ENCODE measurements at regions not wholly inside any gene's neighbourhood (a gene's known extent, or its start where the extent isn't known, plus 50 kb on each side); places are given as distances from the start of the nearest gene placed in this dataset.

DNA sequence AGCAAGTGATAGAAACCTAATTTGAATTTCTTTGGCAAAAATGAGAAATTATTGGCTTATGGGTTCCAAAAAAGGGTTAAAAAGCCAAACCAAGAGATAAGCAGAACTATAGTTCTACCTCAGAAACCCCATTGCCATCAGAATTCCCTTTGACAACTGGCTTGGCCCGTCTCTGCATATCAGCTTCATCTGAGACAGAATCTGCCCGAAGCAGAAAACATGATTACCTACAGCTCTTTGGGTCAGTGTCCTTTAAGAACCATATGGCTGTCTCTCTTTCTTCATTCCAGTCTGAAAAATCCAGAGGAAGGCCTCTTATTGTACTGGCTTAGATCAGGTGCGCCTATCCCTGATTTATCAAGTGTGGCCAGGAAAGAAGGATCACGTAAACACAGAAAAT, 49.8 kb upstream of the AGPS start:
- Histone ChIP-seq H3K79me2 (ENCODE audit: control insufficient read depth, insufficient read depth, low read length) (no peaks in the 10 kb centered on the region), H3K4me3 (replicated peaks in 1 of 3; ENCODE audit: insufficient read depth in 1 of 3, low read depth in 1 of 3, low read length in 3 of 3) (no peak overlapping the region), H3K36me3 (ENCODE audit: control insufficient read depth in 2 of 2, extremely low read depth in 1 of 2, insufficient read depth in 2 of 2, low read length in 2 of 2) (no peaks in the 10 kb centered on the region), H3K27ac (ENCODE audit: insufficient read depth, low read depth, low read length) (no peak overlapping the region), H3K27me3 (ENCODE audit: control insufficient read depth in 2 of 2, insufficient read depth in 2 of 2, low read length in 2 of 2) (no peaks in the 10 kb centered on the region), H3K4me1 (ENCODE audit: control insufficient read depth, extremely low read depth, insufficient read depth, low read length) (peaks cover 12% of the 10 kb centered on the region), H3K4me2 (ENCODE audit: insufficient read depth, low read length) (no peak overlapping the region), H2AFZ (ENCODE audit: low read depth, low read length) (no peak overlapping the region), H3K9ac (replicated peaks; ENCODE audit: extremely low read depth, insufficient read depth, low read length) (no peak overlapping the region), H4K20me1 (replicated peaks; ENCODE audit: control insufficient read depth, extremely low read depth, insufficient read depth, low read length) (no peaks in the 10 kb centered on the region), H3K9me3 (replicated peaks; ENCODE audit: control insufficient read depth, insufficient read depth, low read length) (no peaks in the 10 kb centered on the region), H3K9me1 (replicated peaks; ENCODE audit: control insufficient read depth, extremely low read depth, insufficient read depth, low read length) (no peaks in the 10 kb centered on the region)
- intact Hi-C loops (cut with micrococcal nuclease), result no loop called here
- FAIRE-seq (no peak), DNase-seq (ENCODE audit: low read depth, low spot score) (no peak)
- ChIA-PET POLR2A (no interaction called here), CTCF (interaction anchor here (0.7 to 2.3 kb wide), 4 partner anchors 73 to 194 kb away, joined by 3 to 6 read pairs (median 3); no protein-coding TSS in a partner anchor)
- BruUV-seq (replicated peaks), result no TSS peak
- dilution Hi-C loops (cut with MboI; ENCODE audit: extremely low pct_ligation_motif_present, low sequenced_read_pairs), result no loop called here
- TF ChIP-seq, protein P1, sequence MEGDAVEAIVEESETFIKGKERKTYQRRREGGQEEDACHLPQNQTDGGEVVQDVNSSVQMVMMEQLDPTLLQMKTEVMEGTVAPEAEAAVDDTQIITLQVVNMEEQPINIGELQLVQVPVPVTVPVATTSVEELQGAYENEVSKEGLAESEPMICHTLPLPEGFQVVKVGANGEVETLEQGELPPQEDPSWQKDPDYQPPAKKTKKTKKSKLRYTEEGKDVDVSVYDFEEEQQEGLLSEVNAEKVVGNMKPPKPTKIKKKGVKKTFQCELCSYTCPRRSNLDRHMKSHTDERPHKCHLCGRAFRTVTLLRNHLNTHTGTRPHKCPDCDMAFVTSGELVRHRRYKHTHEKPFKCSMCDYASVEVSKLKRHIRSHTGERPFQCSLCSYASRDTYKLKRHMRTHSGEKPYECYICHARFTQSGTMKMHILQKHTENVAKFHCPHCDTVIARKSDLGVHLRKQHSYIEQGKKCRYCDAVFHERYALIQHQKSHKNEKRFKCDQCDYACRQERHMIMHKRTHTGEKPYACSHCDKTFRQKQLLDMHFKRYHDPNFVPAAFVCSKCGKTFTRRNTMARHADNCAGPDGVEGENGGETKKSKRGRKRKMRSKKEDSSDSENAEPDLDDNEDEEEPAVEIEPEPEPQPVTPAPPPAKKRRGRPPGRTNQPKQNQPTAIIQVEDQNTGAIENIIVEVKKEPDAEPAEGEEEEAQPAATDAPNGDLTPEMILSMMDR (IDR thresholded peaks at IDR 0.05; ENCODE audit: extremely low read depth in 1 of 2, insufficient read depth in 1 of 2, low read depth in 1 of 2, low read length in 2 of 2), result no peak
- TF ChIP-seq JUN (IDR thresholded peaks at IDR 0.05; ENCODE audit: borderline replicate concordance, insufficient read depth, insufficient read length, low read depth) (no peak), FOS (IDR thresholded peaks at IDR 0.05; ENCODE audit: borderline replicate concordance, insufficient read depth, low read length) (no peak), POLR2AphosphoS5 (IDR thresholded peaks at IDR 0.05; ENCODE audit: insufficient read depth, low read depth, low read length) (no peak), MYC (IDR thresholded peaks at IDR 0.05; ENCODE audit: low read depth, low read length) (no peak), GATA2 (IDR thresholded peaks at IDR 0.05; ENCODE audit: insufficient read depth, insufficient read length, low read depth, low read length) (no peak), EZH2 (IDR thresholded peaks at IDR 0.05; ENCODE audit: borderline replicate concordance, low read depth, low read length, severe bottlenecking) (no peak), POLR2A (IDR thresholded peaks at IDR 0.05; ENCODE audit: low read depth, low read length) (no peak)
- TF ChIP-seq, protein P2, sequence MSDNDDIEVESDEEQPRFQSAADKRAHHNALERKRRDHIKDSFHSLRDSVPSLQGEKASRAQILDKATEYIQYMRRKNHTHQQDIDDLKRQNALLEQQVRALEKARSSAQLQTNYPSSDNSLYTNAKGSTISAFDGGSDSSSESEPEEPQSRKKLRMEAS (IDR thresholded peaks at IDR 0.05; ENCODE audit: insufficient read depth, insufficient read length), result no peak

All from endothelial cell of umbilical vein (primary cell).